Left renal cortex interstitium (tissue), 4 donors: ENCODE measurements at regions not wholly inside any gene's neighbourhood (a gene's known extent, or its start where the extent isn't known, plus 50 kb on each side); places are given as distances from the start of the nearest gene placed in this dataset.

Source experiments
- DNase-seq, 4 donors: peaks; one replicate each; pipeline ENCODE4 v3.0.0-alpha.2; 2013; ENCODE audit warnings: low read depth in 4 of 4, low spot score in 2 of 4, missing footprints in 1 of 4

- no peak for DNase-seq
These were observed 296.5 kb upstream of the ZNF32 start for GRCh38 chr10:43945094-43945730.

- no peak for DNase-seq
These were observed 295.9 kb upstream of the ZNF32 start for GRCh38 chr10:43944381-43945093.

- no peak for DNase-seq
These were observed 295.2 kb upstream of the ZNF32 start for GRCh38 chr10:43943818-43944360.

GRCh38 chr10:43943119-43943817 is 294.6 kb upstream of the ZNF32 start:
- no peak for DNase-seq

- no peak for DNase-seq
These were observed 293.6 kb upstream of the ZNF32 start for GRCh38 chr10:43942096-43942850.

- no peak for DNase-seq
These were observed 292.5 kb upstream of the ZNF32 start for GRCh38 chr10:43940898-43941837.

- DNase-seq, result no peak
These were observed 291.5 kb upstream of the ZNF32 start for GRCh38 chr10:43939939-43940820.

- no peak for DNase-seq
These were observed 290.8 kb upstream of the ZNF32 start for GRCh38 chr10:43939389-43939938.

- no peak for DNase-seq
These were observed 290.1 kb upstream of the ZNF32 start for GRCh38 chr10:43938810-43939209.

- DNase-seq, result no peak
These were observed 282.7 kb upstream of the ZNF32 start for GRCh38 chr10:43931308-43931930.

GRCh38 chr10:43930777-43931176 is 282.1 kb upstream of the ZNF32 start:
- no peak for DNase-seq

- no peak for DNase-seq
These were observed 281.6 kb upstream of the ZNF32 start for GRCh38 chr10:43930243-43930642.

- no peak for DNase-seq
These were observed 280.4 kb upstream of the ZNF32 start for GRCh38 chr10:43929122-43929521.

GRCh38 chr10:43928425-43928968 is 279.8 kb upstream of the ZNF32 start:
- DNase-seq, result no peak

- no peak for DNase-seq
These were observed 278.3 kb upstream of the ZNF32 start for GRCh38 chr10:43926875-43927406.

- DNase-seq, result no peak
These were observed 277.7 kb upstream of the ZNF32 start for GRCh38 chr10:43926371-43926770.

- DNase-seq, result no peak
These were observed 277.1 kb upstream of the ZNF32 start for GRCh38 chr10:43925793-43926192.
